IMR-90 (cell line): ENCODE measurements at regions not wholly inside any gene's neighbourhood (a gene's known extent, or its start where the extent isn't known, plus 50 kb on each side); places are given as distances from the start of the nearest gene placed in this dataset.

Experiments
- ATAC-seq: fragments of 200-7000 bp; cut with Tn5 transposase; 2 replicates; pipeline ENCODE4 v1.9.1; 2020; ENCODE audit warnings: low read depth, mild to moderate bottlenecking, moderate library complexity
- BruUV-seq: library from RNA; stranded (reverse); fragments of 400-500 nt; replicated peaks from 2 replicates; lab custom pipeline; 2021; lab: Mats Ljungman, UMichigan
- CTCF ChIA-PET: fragments of 300-600 bp; formaldehyde crosslinking; extraction: SDS; loops from one replicate; lab custom pipeline; 2021; ENCODE audit warnings: antibody characterized with exemption; lab: Yijun Ruan, JAX
- POLR2A ChIA-PET: fragments of 300-600 bp; sonication (Branson Sonifier 250); formaldehyde crosslinking; loops from one replicate; lab custom pipeline; 2022; ENCODE audit warnings: antibody characterized with exemption; ENCODE audit not compliant: unreplicated experiment; lab: Charles Lee
- DNase-seq: peaks from one replicate; pipeline ENCODE4 v3.0.0; 2013
- H2AFZ ChIP-seq: replicated peaks from 2 replicates; pipeline ENCODE3; 2013; ENCODE audit warnings: low read length, mild to moderate bottlenecking; ENCODE audit not compliant: poor library complexity
- H2AK5ac ChIP-seq: 2 replicates; pipeline ENCODE4 v1.6.1; 2013; ENCODE audit warnings: low read depth, low read length, inconsistent platforms
- H2AK9ac ChIP-seq: replicated peaks from 2 replicates; pipeline ENCODE3; 2013; ENCODE audit warnings: mild to moderate bottlenecking, low read depth, low read length, moderate library complexity; ENCODE audit not compliant: poor library complexity
- H2BK120ac ChIP-seq: 2 replicates; pipeline ENCODE4 v1.6.1; 2013; ENCODE audit warnings: low read depth, low read length, inconsistent platforms
- H2BK15ac ChIP-seq: 3 replicates; pipeline ENCODE4 v1.6.1; 2013; ENCODE audit warnings: low read depth, low read length, inconsistent platforms
- H2BK20ac ChIP-seq: 2 replicates; pipeline ENCODE4 v1.6.1; 2013; ENCODE audit warnings: low read depth, mild to moderate bottlenecking, inconsistent platforms, low read length, moderate library complexity
- H2BK5ac ChIP-seq: 2 replicates; pipeline ENCODE4 v1.6.1; 2013; ENCODE audit warnings: mild to moderate bottlenecking, low read depth, low read length, inconsistent platforms; ENCODE audit not compliant: poor library complexity, severe bottlenecking
- H3K14ac ChIP-seq: replicated peaks from 2 replicates; pipeline ENCODE4 v1.6.1; 2013; ENCODE audit warnings: low read depth, low read length, inconsistent platforms
- H3K18ac ChIP-seq: 2 replicates; pipeline ENCODE4 v1.6.1; 2013; ENCODE audit warnings: low read depth, low read length, control low read depth
- H3K23ac ChIP-seq: 2 replicates; pipeline ENCODE4 v1.6.1; 2013; ENCODE audit warnings: low read depth, low read length, inconsistent platforms
- H3K27ac ChIP-seq: 2 replicates; pipeline ENCODE4 v1.5.1; 2013; ENCODE audit warnings: mild to moderate bottlenecking, control low read depth, low read length; ENCODE audit not compliant: insufficient read depth
- H3K27me3 ChIP-seq: 2 replicates; pipeline ENCODE4 v1.6.1; 2013; ENCODE audit warnings: low read length; ENCODE audit not compliant: control insufficient read depth, insufficient read depth
- H3K36me3 ChIP-seq: 2 replicates; pipeline ENCODE4 v1.6.1; 2013; ENCODE audit warnings: low read length, mixed read lengths; ENCODE audit not compliant: control insufficient read depth, insufficient read depth
- H3K4ac ChIP-seq: 2 replicates; pipeline ENCODE4 v1.6.1; 2013; ENCODE audit warnings: low read depth, low read length, inconsistent platforms
- H3K4me1 ChIP-seq: 2 replicates; pipeline ENCODE4 v1.6.1; 2013; ENCODE audit warnings: low read length, mixed read lengths; ENCODE audit not compliant: control insufficient read depth, insufficient read depth
- H3K4me2 ChIP-seq: 2 replicates; pipeline ENCODE4 v1.6.1; 2013; ENCODE audit warnings: low read depth, mild to moderate bottlenecking, control low read depth, low read length, moderate library complexity
- H3K4me3 ChIP-seq: 2 replicates; pipeline ENCODE4 v1.5.1; 2013; ENCODE audit warnings: low read depth, mild to moderate bottlenecking, control low read depth, low read length, moderate library complexity; ENCODE audit not compliant: insufficient read depth
- H3K56ac ChIP-seq: 2 replicates; pipeline ENCODE4 v1.6.1; 2013; ENCODE audit warnings: low read length, inconsistent platforms; ENCODE audit not compliant: insufficient read depth; ENCODE audit errors: extremely low read depth
- H3K79me1 ChIP-seq, 2 experiments: 2 replicates each; pipeline ENCODE4 v1.6.1; 2013; ENCODE audit warnings: low read length in 2 of 2, inconsistent platforms in 1 of 2, low read depth in 1 of 2
- H3K9ac ChIP-seq: 2 replicates; pipeline ENCODE4 v1.6.1; 2013; ENCODE audit warnings: low read depth, low read length, control low read depth
- H3K9me1 ChIP-seq: 2 replicates; pipeline ENCODE4 v1.6.1; 2013; ENCODE audit warnings: low read length, inconsistent platforms; ENCODE audit not compliant: insufficient read depth
- H3K9me3 ChIP-seq: 2 replicates; pipeline ENCODE4 v1.6.1; 2013; ENCODE audit warnings: low read length; ENCODE audit not compliant: control insufficient read depth, insufficient read depth
- H4K20me1 ChIP-seq: 2 replicates; pipeline ENCODE4 v1.6.1; 2013; ENCODE audit warnings: low read length, inconsistent platforms; ENCODE audit not compliant: insufficient read depth
- H4K5ac ChIP-seq: 2 replicates; pipeline ENCODE4 v1.6.1; 2013; ENCODE audit warnings: mild to moderate bottlenecking, low read depth, low read length, control low read depth
- H4K8ac ChIP-seq, 2 experiments: 2 replicates each; pipeline ENCODE4 v1.6.1; 2013; ENCODE audit warnings: low read depth in 2 of 2, low read length in 2 of 2, control low read depth in 1 of 2, inconsistent platforms in 1 of 2
- H4K91ac ChIP-seq: 2 replicates; pipeline ENCODE4 v1.6.1; 2013; ENCODE audit warnings: low read depth, low read length, inconsistent platforms; ENCODE audit not compliant: insufficient read depth
- CEBPB ChIP-seq: IDR thresholded peaks from 2 replicates; pipeline ENCODE4 v1.6.1; 2012; ENCODE audit warnings: low read depth, low read length, improper control_type of control experiment
- CTCF ChIP-seq: conservative IDR thresholded peaks from 2 replicates; pipeline ENCODE4 v1.5.1; 2012; ENCODE audit warnings: mild to moderate bottlenecking, low read depth, low read length, improper control_type of control experiment
- MAZ ChIP-seq: IDR thresholded peaks from 2 replicates; pipeline ENCODE4 v1.6.1; 2012; ENCODE audit warnings: low read depth, mild to moderate bottlenecking, low read length, improper control_type of control experiment, moderate library complexity, borderline replicate concordance
- NFE2L2 ChIP-seq: fragments of 150-350 bp; IDR thresholded peaks from 2 replicates; pipeline ENCODE4 v1.6.1; 2016; ENCODE audit warnings: low read depth, mild to moderate bottlenecking, low read length
- RFX5 ChIP-seq: IDR thresholded peaks from 2 replicates; pipeline ENCODE4 v1.8.0; 2012; ENCODE audit warnings: low read depth, mild to moderate bottlenecking, low read length, moderate library complexity
- SMC3 ChIP-seq: fragments of 150-350 bp; IDR thresholded peaks from 2 replicates; pipeline ENCODE4 v1.6.1; 2016; ENCODE audit warnings: low read depth, mild to moderate bottlenecking, antibody characterized with exemption, low read length, moderate library complexity
- USF2 ChIP-seq: fragments of 150-350 bp; IDR thresholded peaks from 2 replicates; pipeline ENCODE4 v1.6.1; 2017; ENCODE audit warnings: mild to moderate bottlenecking, antibody characterized with exemption, low read length, low read depth
- WGBS, 2 experiments: methylation state at CpG; one replicate each; pipeline versions ENCODE4 v1.1.5 to v1.1.7; 2013; ENCODE audit warnings: missing lambda C conversion rate in 2 of 2; ENCODE audit not compliant: insufficient read length in 1 of 2; ENCODE audit errors: extremely low coverage in 2 of 2; 5-methylcytosine and 5-hydroxymethylcytosine counted together
- dilution Hi-C: fragments of 300-500 bp; cut with HindIII; formaldehyde crosslinking; loops from one replicate; pipeline ENCODE4 v1.14.3; 2018; ENCODE audit warnings: low sequenced_read_pairs; ENCODE audit not compliant: unreplicated experiment
- in situ Hi-C: fragments of 300-500 bp; cut with MboI; formaldehyde crosslinking; loops from 3 replicates; pipeline ENCODE4 v1.14.3; 2019; ENCODE audit warnings: low sequenced_read_pairs, inconsistent platforms, mixed read lengths
- intact Hi-C: fragments of 100-400 bp; cut with micrococcal nuclease; formaldehyde crosslinking; loops from 2 replicates; pipeline ENCODE4 v1.10.0; 2022

- no peak overlapping the region for H4K5ac ChIP-seq
- H2AFZ ChIP-seq: no peak overlapping the region
- WGBS, 2 experiments: no CpG with 5 or more reads among the region's 5 CpGs
- no peak overlapping the region for H3K4me3 ChIP-seq
- no peak overlapping the region for H3K9ac ChIP-seq
- DNase-seq: no peak
- dilution Hi-C loops (no loop called here), intact Hi-C loops (no loop called here), in situ Hi-C loops (no loop called here)
- H3K56ac ChIP-seq: no peak overlapping the region
- POLR2A ChIA-PET: interaction anchor here (0.6 kb wide), 1 partner anchor 131 kb away, joined by 5 read pairs; no protein-coding TSS in a partner anchor
- H3K27me3 ChIP-seq: no peaks in the 10 kb centered on the region; the same call in 1 of the 2 replicates
- no peak overlapping the region for H3K4ac ChIP-seq
- H4K20me1 ChIP-seq: no peaks in the 10 kb centered on the region
- no peak overlapping the region for H2AK9ac ChIP-seq
- H3K4me1 ChIP-seq: no peaks in the 10 kb centered on the region
- H3K14ac ChIP-seq: no peak overlapping the region
- no peak overlapping the region for H2BK20ac ChIP-seq
- no peak overlapping the region for H2BK5ac ChIP-seq
- TF ChIP-seq MAZ: no peak
- TF ChIP-seq SMC3: no peak
- TF ChIP-seq CEBPB: no peak
- no peak for TF ChIP-seq NFE2L2
- no peak for TF ChIP-seq RFX5
- TF ChIP-seq USF2: no peak
- TF ChIP-seq CTCF: no peak
- CTCF ChIA-PET: no interaction called here
- H3K79me1 ChIP-seq: no peaks in the 10 kb centered on the region
- H2AK5ac ChIP-seq: no peak overlapping the region
- H3K4me2 ChIP-seq: no peak overlapping the region
- BruUV-seq: no TSS peak
- H3K27ac ChIP-seq: no peak overlapping the region
- H4K91ac ChIP-seq: no peak overlapping the region
- H3K18ac ChIP-seq: no peak overlapping the region
- no peak overlapping the region for H2BK120ac ChIP-seq
- H3K9me3 ChIP-seq: no peaks in the 10 kb centered on the region
- no peak overlapping the region for H4K8ac ChIP-seq
- no peak overlapping the region for H3K23ac ChIP-seq
- no peaks in the 10 kb centered on the region for H3K36me3 ChIP-seq
- ATAC-seq: no peak
- no peaks in the 10 kb centered on the region for H3K9me1 ChIP-seq
- no peak overlapping the region for H2BK15ac ChIP-seq
These were observed 202.2 kb downstream of the GADD45G start for GRCh38 chr9:89807101-89807395.
